ENCODE measurements at regions not wholly inside any gene's neighbourhood (a gene's known extent, or its start where the extent isn't known, plus 50 kb on each side); places are given as distances from the start of the nearest gene placed in this dataset.

DNA sequence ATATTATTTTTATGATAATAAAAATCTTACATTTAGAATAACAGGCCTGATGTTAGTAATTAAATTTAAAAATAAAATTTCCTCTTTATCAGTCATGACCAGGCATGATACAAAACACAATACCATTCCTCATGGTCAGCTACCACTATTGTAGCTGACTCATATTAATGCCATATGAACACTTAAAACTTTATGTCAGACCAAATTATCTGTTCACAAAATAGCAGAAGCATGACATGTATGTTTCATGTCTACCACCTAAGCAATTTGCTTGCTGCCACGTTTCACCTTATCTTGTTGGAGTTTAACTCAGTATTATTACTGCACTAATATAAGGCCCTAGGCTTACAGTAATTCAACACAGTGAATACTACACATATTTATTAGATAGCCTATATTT lies 65.7 kb downstream of the HTR1B start:
- TF ChIP-seq, protein P1, sequence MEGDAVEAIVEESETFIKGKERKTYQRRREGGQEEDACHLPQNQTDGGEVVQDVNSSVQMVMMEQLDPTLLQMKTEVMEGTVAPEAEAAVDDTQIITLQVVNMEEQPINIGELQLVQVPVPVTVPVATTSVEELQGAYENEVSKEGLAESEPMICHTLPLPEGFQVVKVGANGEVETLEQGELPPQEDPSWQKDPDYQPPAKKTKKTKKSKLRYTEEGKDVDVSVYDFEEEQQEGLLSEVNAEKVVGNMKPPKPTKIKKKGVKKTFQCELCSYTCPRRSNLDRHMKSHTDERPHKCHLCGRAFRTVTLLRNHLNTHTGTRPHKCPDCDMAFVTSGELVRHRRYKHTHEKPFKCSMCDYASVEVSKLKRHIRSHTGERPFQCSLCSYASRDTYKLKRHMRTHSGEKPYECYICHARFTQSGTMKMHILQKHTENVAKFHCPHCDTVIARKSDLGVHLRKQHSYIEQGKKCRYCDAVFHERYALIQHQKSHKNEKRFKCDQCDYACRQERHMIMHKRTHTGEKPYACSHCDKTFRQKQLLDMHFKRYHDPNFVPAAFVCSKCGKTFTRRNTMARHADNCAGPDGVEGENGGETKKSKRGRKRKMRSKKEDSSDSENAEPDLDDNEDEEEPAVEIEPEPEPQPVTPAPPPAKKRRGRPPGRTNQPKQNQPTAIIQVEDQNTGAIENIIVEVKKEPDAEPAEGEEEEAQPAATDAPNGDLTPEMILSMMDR (IDR thresholded peaks at IDR 0.05), result no peak
- no peak for TF ChIP-seq POLR2A (IDR thresholded peaks at IDR 0.05)
